H1 (cell line): ENCODE measurements at regions not wholly inside any gene's neighbourhood (a gene's known extent, or its start where the extent isn't known, plus 50 kb on each side); places are given as distances from the start of the nearest gene placed in this dataset.

Experiments
- CTCF ChIA-PET: fragments of 300-600 bp; sonication (Branson Sonifier 250); formaldehyde crosslinking; loops from one replicate; lab custom pipeline; 2021; ENCODE audit not compliant: partially characterized antibody; lab: Charles Lee
- POLR2A ChIA-PET: fragments of 300-600 bp; sonication (Branson Sonifier 250); formaldehyde crosslinking; loops from one replicate; lab custom pipeline; 2021; ENCODE audit warnings: inconsistent platforms; ENCODE audit not compliant: partially characterized antibody; lab: Charles Lee
- DNase-seq, 2 experiments: peaks; one replicate each; pipeline versions ENCODE4 v3.0.0 to v3.0.0-alpha.2; 2010 to 2022; ENCODE audit warnings: low spot score in 2 of 2, low read depth in 1 of 2, mixed read lengths in 1 of 2
- FAIRE-seq: peaks from 2 replicates; lab custom pipeline; 2011; peaks lifted over from hg19 to GRCh38; lab: Jason Lieb, UNC
- H2AFZ ChIP-seq: 2 replicates; pipeline ENCODE4 v1.8.1; 2012; ENCODE audit warnings: low read length, inconsistent platforms
- H2AK5ac ChIP-seq: 2 replicates; pipeline ENCODE4 v1.6.1; 2013; ENCODE audit warnings: low read depth, low read length
- H2BK120ac ChIP-seq: replicated peaks from 2 replicates; pipeline ENCODE3; 2013; ENCODE audit warnings: low read depth, low read length, inconsistent platforms
- H2BK12ac ChIP-seq: 2 replicates; pipeline ENCODE4 v1.6.1; 2013; ENCODE audit warnings: low read depth, low read length
- H2BK15ac ChIP-seq: 2 replicates; pipeline ENCODE4 v1.6.1; 2013; ENCODE audit warnings: low read length
- H2BK20ac ChIP-seq: 2 replicates; pipeline ENCODE4 v1.6.1; 2013; ENCODE audit warnings: low read length
- H2BK5ac ChIP-seq: 2 replicates; pipeline ENCODE4 v1.6.1; 2013; ENCODE audit warnings: low read depth, low read length
- H3K14ac ChIP-seq: 2 replicates; pipeline ENCODE4 v1.6.1; 2013; ENCODE audit warnings: inconsistent platforms; ENCODE audit not compliant: insufficient read length
- H3K18ac ChIP-seq: 2 replicates; pipeline ENCODE4 v1.6.1; 2013; ENCODE audit warnings: low read length; ENCODE audit errors: extremely low read depth
- H3K23ac ChIP-seq: 2 replicates; pipeline ENCODE4 v1.6.1; 2013; ENCODE audit warnings: inconsistent platforms; ENCODE audit not compliant: insufficient read length
- H3K23me2 ChIP-seq: 2 replicates; pipeline ENCODE4 v1.6.1; 2013; ENCODE audit warnings: low read depth, low read length
- H3K27ac ChIP-seq: 2 replicates; pipeline ENCODE4 v1.6.1; 2011; ENCODE audit warnings: low read depth, low read length, inconsistent platforms
- H3K27me3 ChIP-seq, 4 experiments: replicated peaks in 1 of 4; 1 replicate in 1 of 4; 2 replicates in 3 of 4; pipeline versions ENCODE4 v1.6.1 to v1.8.1; 2011 to 2013; ENCODE audit warnings: low read length in 3 of 4, mild to moderate bottlenecking in 3 of 4, inconsistent platforms in 2 of 4, mixed read lengths in 2 of 4, moderate library complexity in 1 of 4; ENCODE audit not compliant: control insufficient read depth in 3 of 4, insufficient read depth in 3 of 4; ENCODE audit errors: extremely low read depth in 1 of 4
- H3K36me3 ChIP-seq, 4 experiments: 2 replicates each; pipeline versions ENCODE4 v1.6.1 to v1.8.1; 2011 to 2013; ENCODE audit warnings: mild to moderate bottlenecking in 4 of 4, low read length in 3 of 4, moderate library complexity in 2 of 4, control low read depth in 1 of 4, inconsistent platforms in 1 of 4; ENCODE audit not compliant: insufficient read depth in 4 of 4, control insufficient read depth in 2 of 4
- H3K4ac ChIP-seq: replicated peaks from 2 replicates; pipeline ENCODE3; 2013; ENCODE audit warnings: low read length, low read depth, mixed read lengths, inconsistent platforms; ENCODE audit not compliant: insufficient read length
- H3K4me1 ChIP-seq, 4 experiments: replicated peaks in 1 of 4; 1 replicate in 1 of 4; 2 replicates in 3 of 4; pipeline versions ENCODE4 v1.6.1 to v1.8.1; 2011 to 2013; ENCODE audit warnings: low read length in 3 of 4, inconsistent platforms in 2 of 4, mixed read lengths in 1 of 4; ENCODE audit not compliant: insufficient read depth in 4 of 4, control insufficient read depth in 3 of 4
- H3K4me2 ChIP-seq, 2 experiments: 2 replicates each; pipeline versions ENCODE4 v1.6.1 to v1.8.1; 2011 to 2013; ENCODE audit warnings: low read depth in 2 of 2, low read length in 2 of 2, control low read depth in 1 of 2, inconsistent platforms in 1 of 2, mild to moderate bottlenecking in 1 of 2; ENCODE audit not compliant: insufficient read depth in 1 of 2
- H3K4me3 ChIP-seq, 4 experiments: fragments of 200-600, 300-600 bp in 1 of 4; sonication (generic), shearing (Covaris generic), sonication (Bioruptor Twin) in 1 of 4; 2 replicates each; pipeline versions ENCODE4 v1.5.1 to v1.8.1; 2011 to 2016; ENCODE audit warnings: low read length in 4 of 4, low read depth in 3 of 4, control low read depth in 2 of 4, inconsistent platforms in 2 of 4, mild to moderate bottlenecking in 2 of 4, mixed read lengths in 1 of 4, moderate library complexity in 1 of 4; ENCODE audit not compliant: insufficient read depth in 2 of 4; ENCODE audit errors: extremely low read depth in 1 of 4
- H3K56ac ChIP-seq: replicated peaks from 2 replicates; pipeline ENCODE3; 2013; ENCODE audit warnings: low read depth, mild to moderate bottlenecking, mixed read lengths, low read length, inconsistent platforms; ENCODE audit not compliant: insufficient read length
- H3K79me1 ChIP-seq: 2 replicates; pipeline ENCODE4 v1.6.1; 2013; ENCODE audit warnings: low read depth, low read length, control low read depth
- H3K79me2 ChIP-seq, 2 experiments: 2 replicates each; pipeline versions ENCODE4 v1.6.1 to v1.8.1; 2012 to 2013; ENCODE audit warnings: low read length in 2 of 2, mild to moderate bottlenecking in 2 of 2, inconsistent platforms in 1 of 2; ENCODE audit not compliant: insufficient read depth in 2 of 2, control insufficient read depth in 1 of 2
- H3K9ac ChIP-seq, 4 experiments: replicated peaks in 1 of 4; 1 replicate in 1 of 4; 2 replicates in 3 of 4; pipeline versions ENCODE4 v1.6.1 to v1.8.1; 2011 to 2013; ENCODE audit warnings: low read depth in 3 of 4, low read length in 3 of 4, control low read depth in 2 of 4, mild to moderate bottlenecking in 2 of 4, moderate library complexity in 2 of 4, inconsistent platforms in 1 of 4; ENCODE audit errors: extremely low read depth in 1 of 4
- H3K9me3 ChIP-seq, 2 experiments: 2 replicates each; pipeline versions ENCODE4 v1.6.1 to v1.8.1; 2012 to 2013; ENCODE audit warnings: mild to moderate bottlenecking in 2 of 2, moderate library complexity in 2 of 2, control low read depth in 1 of 2, inconsistent platforms in 1 of 2, low read depth in 1 of 2, low read length in 1 of 2, mixed read lengths in 1 of 2; ENCODE audit not compliant: insufficient read depth in 2 of 2
- H4K20me1 ChIP-seq, 2 experiments: replicated peaks in 1 of 2; 2 replicates each; pipeline versions ENCODE3 to v1.8.1; 2011 to 2013; ENCODE audit warnings: inconsistent platforms in 2 of 2, low read length in 2 of 2, mild to moderate bottlenecking in 1 of 2; ENCODE audit not compliant: insufficient read depth in 2 of 2, control insufficient read depth in 1 of 2
- H4K5ac ChIP-seq: 2 replicates; pipeline ENCODE4 v1.6.1; 2013; ENCODE audit warnings: low read length, low read depth, mixed read lengths, inconsistent platforms; ENCODE audit not compliant: insufficient read length
- H4K8ac ChIP-seq: 2 replicates; pipeline ENCODE4 v1.8.0; 2013; ENCODE audit warnings: mild to moderate bottlenecking, moderate library complexity, low read length, inconsistent platforms; ENCODE audit not compliant: insufficient read depth; ENCODE audit errors: extremely low read depth
- H4K91ac ChIP-seq: replicated peaks from 2 replicates; pipeline ENCODE3; 2013; ENCODE audit warnings: low read length, mixed read lengths, inconsistent platforms; ENCODE audit not compliant: insufficient read length
- CHD7 ChIP-seq: fragments of 300-600 bp; sonication (generic); IDR thresholded peaks from 2 replicates; pipeline ENCODE4 v1.7.1; 2012; ENCODE audit warnings: low read length, moderate library complexity, mild to moderate bottlenecking, inconsistent platforms; ENCODE audit not compliant: insufficient replicate concordance
- WGBS, 2 experiments: shearing (Covaris generic) in 1 of 2; methylation state at CpG; one replicate each; pipeline versions ENCODE4 v1.1.6 to v1.1.7; 2013 to 2015; ENCODE audit warnings: low lambda C conversion rate in 2 of 2, mixed read lengths in 2 of 2, inconsistent platforms in 1 of 2, low coverage in 1 of 2, missing lambda C conversion rate in 1 of 2; ENCODE audit not compliant: insufficient replicate concordance in 2 of 2, insufficient coverage in 1 of 2, insufficient read length in 1 of 2; ENCODE audit errors: extremely low coverage in 1 of 2, missing lambda C conversion rate in 1 of 2; 5-methylcytosine and 5-hydroxymethylcytosine counted together

- no peak overlapping the region for H3K4me2 ChIP-seq
- no peaks in the 10 kb centered on the region for H3K79me2 ChIP-seq
- H2BK15ac ChIP-seq = no peak overlapping the region
- no peak overlapping the region for H3K14ac ChIP-seq
- H3K4me1 ChIP-seq = no peaks in the 10 kb centered on the region
- H4K8ac ChIP-seq = no peak overlapping the region
- FAIRE-seq (no peak), DNase-seq (no peak)
- H2BK120ac ChIP-seq = no peak overlapping the region
- no peak overlapping the region for H4K5ac ChIP-seq
- H3K9ac ChIP-seq = no peak overlapping the region
- no peak overlapping the region for H2AK5ac ChIP-seq
- H3K23ac ChIP-seq = no peak overlapping the region
- no peak overlapping the region for H3K4me3 ChIP-seq
- H3K23me2 ChIP-seq = no peaks in the 10 kb centered on the region
- no peak overlapping the region for H2AFZ ChIP-seq
- H3K36me3 ChIP-seq = no peaks in the 10 kb centered on the region
- no peak overlapping the region for H2BK12ac ChIP-seq
- H3K27me3 ChIP-seq = no peaks in the 10 kb centered on the region
- 88% methylated on average over 4 of the region's 4 CpGs; no CpG with 5 or more reads in 1 of the 2 experiments for WGBS, 2 experiments
- CTCF ChIA-PET = interaction anchor here (0.9 kb wide), 1 partner anchor 14 kb away, joined by 3 read pairs; no protein-coding TSS in a partner anchor
- no peak overlapping the region for H2BK20ac ChIP-seq
- H2BK5ac ChIP-seq = no peak overlapping the region
- H4K91ac ChIP-seq = no peak overlapping the region
- H3K4ac ChIP-seq = no peak overlapping the region
- no peak overlapping the region for H3K56ac ChIP-seq
- no peaks in the 10 kb centered on the region for H3K9me3 ChIP-seq
- H3K27ac ChIP-seq = no peak overlapping the region
- POLR2A ChIA-PET = no interaction called here
- no peak overlapping the region for H3K18ac ChIP-seq
- no peaks in the 10 kb centered on the region for H4K20me1 ChIP-seq
- no peaks in the 10 kb centered on the region for H3K79me1 ChIP-seq
- TF ChIP-seq CHD7 = no peak
These were observed 76.7 kb upstream of the PAX1 start for GRCh38 chr20:21628800-21629199.
